ENCODE measurements at regions not wholly inside any gene's neighbourhood (a gene's known extent, or its start where the extent isn't known, plus 50 kb on each side); places are given as distances from the start of the nearest gene placed in this dataset.

DNA sequence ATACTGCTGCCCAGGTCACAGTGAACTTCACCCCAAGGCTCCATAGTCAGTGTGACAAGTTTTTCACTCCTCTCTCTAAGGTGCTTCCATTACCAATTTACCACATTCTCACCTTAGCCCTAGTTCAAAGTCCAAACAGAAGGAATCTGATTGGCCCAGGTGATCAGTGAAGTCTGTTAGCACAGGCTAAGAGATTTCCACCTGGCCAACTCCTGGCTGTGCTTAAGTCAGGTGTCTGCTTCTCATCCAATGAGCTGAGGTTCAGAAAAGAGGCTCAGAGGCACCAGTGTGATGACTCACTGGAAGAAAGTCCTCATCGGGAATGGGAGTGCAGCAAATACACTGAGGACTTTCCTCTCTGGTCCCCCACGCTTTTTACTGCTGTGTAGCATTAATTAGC lies 164.4 kb upstream of the MGAT5 start:
- Histone ChIP-seq H3K79me2 (ENCODE audit: insufficient read depth, low read length) (no peaks in the 10 kb centered on the region), H4K20me1 (ENCODE audit: insufficient read depth, low read length) (no peaks in the 10 kb centered on the region), H3K36me3 (ENCODE audit: insufficient read depth, low read length) (no peaks in the 10 kb centered on the region), H3K4me1 (ENCODE audit: insufficient read depth, low read length) (no peaks in the 10 kb centered on the region), H3K4me3 (ENCODE audit: insufficient read depth, low read length) (no peak overlapping the region), H3K4me2 (ENCODE audit: insufficient read depth, low read length) (no peak overlapping the region), H2AFZ (ENCODE audit: low read length) (no peak overlapping the region), H3K27ac (ENCODE audit: low read depth, low read length) (no peak overlapping the region), H3K27me3 (ENCODE audit: insufficient read depth, low read length) (peaks cover 2% of the 10 kb centered on the region), H3K9me3 (ENCODE audit: low read depth, low read length) (no peaks in the 10 kb centered on the region)
- no peak for DNase-seq (ENCODE audit: insufficient read length, low spot score, missing footprints)
- TF ChIP-seq, protein P1, sequence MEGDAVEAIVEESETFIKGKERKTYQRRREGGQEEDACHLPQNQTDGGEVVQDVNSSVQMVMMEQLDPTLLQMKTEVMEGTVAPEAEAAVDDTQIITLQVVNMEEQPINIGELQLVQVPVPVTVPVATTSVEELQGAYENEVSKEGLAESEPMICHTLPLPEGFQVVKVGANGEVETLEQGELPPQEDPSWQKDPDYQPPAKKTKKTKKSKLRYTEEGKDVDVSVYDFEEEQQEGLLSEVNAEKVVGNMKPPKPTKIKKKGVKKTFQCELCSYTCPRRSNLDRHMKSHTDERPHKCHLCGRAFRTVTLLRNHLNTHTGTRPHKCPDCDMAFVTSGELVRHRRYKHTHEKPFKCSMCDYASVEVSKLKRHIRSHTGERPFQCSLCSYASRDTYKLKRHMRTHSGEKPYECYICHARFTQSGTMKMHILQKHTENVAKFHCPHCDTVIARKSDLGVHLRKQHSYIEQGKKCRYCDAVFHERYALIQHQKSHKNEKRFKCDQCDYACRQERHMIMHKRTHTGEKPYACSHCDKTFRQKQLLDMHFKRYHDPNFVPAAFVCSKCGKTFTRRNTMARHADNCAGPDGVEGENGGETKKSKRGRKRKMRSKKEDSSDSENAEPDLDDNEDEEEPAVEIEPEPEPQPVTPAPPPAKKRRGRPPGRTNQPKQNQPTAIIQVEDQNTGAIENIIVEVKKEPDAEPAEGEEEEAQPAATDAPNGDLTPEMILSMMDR (IDR thresholded peaks at IDR 0.05; ENCODE audit: extremely low read depth, low read depth, low read length), result no peak

DNA sequence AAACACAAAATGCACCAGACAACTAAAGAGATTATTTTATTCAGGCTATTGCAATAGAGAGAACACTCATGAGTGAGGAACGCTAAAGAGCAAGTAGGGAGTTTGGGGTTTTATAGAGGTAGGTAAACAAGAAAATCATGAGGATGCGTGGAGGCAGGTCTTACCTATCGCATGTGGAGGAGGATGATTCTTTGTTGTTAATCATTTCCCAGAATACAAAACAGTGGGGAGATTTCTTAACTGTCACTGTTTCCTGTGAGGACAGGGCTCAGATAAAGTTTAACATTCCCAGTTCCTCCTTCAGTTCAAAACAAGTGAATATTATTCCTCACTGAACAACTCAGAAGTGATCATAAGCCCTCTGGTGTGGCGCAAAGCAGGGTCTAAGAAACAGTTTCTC lies 156.1 kb upstream of the MGAT5 start:
- TF ChIP-seq, protein P1 (IDR thresholded peaks at IDR 0.05; ENCODE audit: extremely low read depth, low read depth, low read length), result no peak
- Histone ChIP-seq H3K36me3 (ENCODE audit: insufficient read depth, low read length) (no peaks in the 10 kb centered on the region), H3K9me3 (ENCODE audit: low read depth, low read length) (no peaks in the 10 kb centered on the region), H3K4me3 (ENCODE audit: insufficient read depth, low read length) (no peak overlapping the region), H3K79me2 (ENCODE audit: insufficient read depth, low read length) (no peaks in the 10 kb centered on the region), H4K20me1 (ENCODE audit: insufficient read depth, low read length) (no peaks in the 10 kb centered on the region), H2AFZ (ENCODE audit: low read length) (no peak overlapping the region), H3K4me2 (ENCODE audit: insufficient read depth, low read length) (no peak overlapping the region), H3K27me3 (ENCODE audit: insufficient read depth, low read length) (no peaks in the 10 kb centered on the region), H3K4me1 (ENCODE audit: insufficient read depth, low read length) (no peaks in the 10 kb centered on the region), H3K27ac (ENCODE audit: low read depth, low read length) (no peak overlapping the region)
- no peak for DNase-seq (ENCODE audit: insufficient read length, low spot score, missing footprints)

DNA sequence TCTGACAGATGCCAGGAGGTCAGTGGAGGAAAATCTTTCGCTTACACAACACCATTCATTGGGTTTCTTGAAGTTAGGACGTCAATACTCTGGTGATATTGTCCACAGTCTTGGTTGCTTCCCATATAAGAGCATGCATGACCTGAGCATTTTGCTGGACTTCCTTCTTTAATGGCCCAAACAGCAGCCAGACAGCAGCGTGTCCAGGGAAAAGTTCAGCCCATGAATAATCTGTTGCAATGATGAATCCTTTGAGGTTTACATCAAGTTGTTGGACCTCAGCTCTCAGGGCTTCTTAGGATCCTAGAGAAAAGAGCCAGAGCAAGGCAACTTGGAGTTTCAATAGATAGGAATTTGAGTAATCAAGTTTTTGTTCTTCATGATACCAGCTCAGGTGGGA lies 155.6 kb upstream of the MGAT5 start:
- Histone ChIP-seq H3K79me2 (ENCODE audit: insufficient read depth, low read length) (no peaks in the 10 kb centered on the region), H4K20me1 (ENCODE audit: insufficient read depth, low read length) (no peaks in the 10 kb centered on the region), H3K27ac (ENCODE audit: low read depth, low read length) (no peak overlapping the region), H3K4me2 (ENCODE audit: insufficient read depth, low read length) (no peak overlapping the region), H3K4me3 (ENCODE audit: insufficient read depth, low read length) (no peak overlapping the region), H3K4me1 (ENCODE audit: insufficient read depth, low read length) (no peaks in the 10 kb centered on the region), H3K9me3 (ENCODE audit: low read depth, low read length) (no peaks in the 10 kb centered on the region), H3K27me3 (ENCODE audit: insufficient read depth, low read length) (no peaks in the 10 kb centered on the region), H3K36me3 (ENCODE audit: insufficient read depth, low read length) (no peaks in the 10 kb centered on the region), H2AFZ (ENCODE audit: low read length) (no peak overlapping the region)
- TF ChIP-seq, protein P1 (IDR thresholded peaks at IDR 0.05; ENCODE audit: extremely low read depth, low read depth, low read length), result no peak
- DNase-seq (ENCODE audit: insufficient read length, low spot score, missing footprints), result no peak

DNA sequence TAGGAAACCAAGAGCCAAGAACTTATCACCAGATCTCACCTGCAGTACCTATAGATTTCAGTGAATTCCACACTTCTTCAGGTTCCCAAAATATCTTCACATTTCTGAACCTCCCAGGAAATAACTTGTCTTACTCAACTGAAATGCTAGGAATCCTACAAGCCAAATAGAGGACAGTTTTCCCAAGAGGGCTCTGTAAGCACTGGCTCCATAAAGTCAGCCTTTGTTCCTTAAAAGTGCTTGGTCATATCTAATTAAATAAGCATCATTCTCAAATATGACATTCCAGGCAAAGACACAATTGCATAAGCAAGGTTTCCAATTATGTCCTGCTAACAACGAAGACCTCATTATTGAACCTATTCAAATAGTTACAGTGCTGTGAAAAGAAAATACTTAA lies 154.6 kb upstream of the MGAT5 start:
- Histone ChIP-seq H3K4me2 (ENCODE audit: insufficient read depth, low read length) (no peak overlapping the region), H3K36me3 (ENCODE audit: insufficient read depth, low read length) (no peaks in the 10 kb centered on the region), H3K27ac (ENCODE audit: low read depth, low read length) (no peak overlapping the region), H4K20me1 (ENCODE audit: insufficient read depth, low read length) (no peaks in the 10 kb centered on the region), H3K4me1 (ENCODE audit: insufficient read depth, low read length) (no peaks in the 10 kb centered on the region), H3K27me3 (ENCODE audit: insufficient read depth, low read length) (no peaks in the 10 kb centered on the region), H3K9me3 (ENCODE audit: low read depth, low read length) (no peaks in the 10 kb centered on the region), H3K79me2 (ENCODE audit: insufficient read depth, low read length) (no peaks in the 10 kb centered on the region), H2AFZ (ENCODE audit: low read length) (no peak overlapping the region), H3K4me3 (ENCODE audit: insufficient read depth, low read length) (no peak overlapping the region)
- TF ChIP-seq, protein P1 (IDR thresholded peaks at IDR 0.05; ENCODE audit: extremely low read depth, low read depth, low read length), result no peak
- no peak for DNase-seq (ENCODE audit: insufficient read length, low spot score, missing footprints)
